CD4-positive, alpha-beta T cell treated with Interferon alpha-2 for 1 hour (primary cell): ENCODE measurements at regions not wholly inside any gene's neighbourhood (a gene's known extent, or its start where the extent isn't known, plus 50 kb on each side); places are given as distances from the start of the nearest gene placed in this dataset.
"Not testable (repeated sequence)": the region's sequence is repeated elsewhere in the genome, so short reads cannot be mapped to it uniquely, and the experiment has no call there.

Experiments used
- DNase-seq, 2 donors: peaks; one replicate each; pipeline ENCODE4 v3.0.0-alpha.2; 2020 to 2022

GRCh38 chr13:86426437-86426836 lies 627.2 kb upstream of the SLITRK6 start:
- no peak for DNase-seq

- no peak for DNase-seq
Measured at GRCh38 chr13:86429756-86430155, 630.5 kb upstream of the SLITRK6 start.

- DNase-seq: no peak
Measured at GRCh38 chr13:86438034-86438433, 638.8 kb upstream of the SLITRK6 start.

- DNase-seq: no peak
Measured at GRCh38 chr13:86445206-86445605, 646.0 kb upstream of the SLITRK6 start.

- DNase-seq: no peak
Measured at GRCh38 chr13:86445672-86446071, 646.5 kb upstream of the SLITRK6 start.

GRCh38 chr13:86446311-86446710 lies 647.1 kb upstream of the SLITRK6 start:
- no peak for DNase-seq

GRCh38 chr13:86447479-86447878 lies 648.3 kb upstream of the SLITRK6 start:
- DNase-seq: no peak

- no peak for DNase-seq
Measured at GRCh38 chr13:86462011-86462410, 662.8 kb upstream of the SLITRK6 start.

- no peak for DNase-seq
Measured at GRCh38 chr13:86464193-86464592, 665.0 kb upstream of the SLITRK6 start.

GRCh38 chr13:86474971-86475370 lies 675.8 kb upstream of the SLITRK6 start:
- no peak for DNase-seq

- no peak for DNase-seq
Measured at GRCh38 chr13:86476656-86477055, 677.4 kb upstream of the SLITRK6 start.

- DNase-seq: no peak
Measured at GRCh38 chr13:86486582-86486981, 687.4 kb upstream of the SLITRK6 start.

- DNase-seq: no peak
Measured at GRCh38 chr13:86491121-86491520, 691.9 kb upstream of the SLITRK6 start.

GRCh38 chr13:86501931-86502330 lies 702.7 kb upstream of the SLITRK6 start:
- not testable (repeated sequence) for DNase-seq

GRCh38 chr13:86510792-86511191 lies 711.6 kb upstream of the SLITRK6 start:
- no peak for DNase-seq

GRCh38 chr13:86541461-86541860 lies 742.2 kb upstream of the SLITRK6 start:
- no peak for DNase-seq

GRCh38 chr13:86554066-86554465 lies 754.8 kb upstream of the SLITRK6 start:
- no peak for DNase-seq

- no peak for DNase-seq
Measured at GRCh38 chr13:86559901-86560300, 760.7 kb upstream of the SLITRK6 start.

- no peak for DNase-seq
Measured at GRCh38 chr13:86562866-86563265, 763.6 kb upstream of the SLITRK6 start.

GRCh38 chr13:86563308-86563707 lies 764.1 kb upstream of the SLITRK6 start:
- no peak for DNase-seq

- DNase-seq: no peak
Measured at GRCh38 chr13:86567119-86567518, 767.9 kb upstream of the SLITRK6 start.

- no peak for DNase-seq
Measured at GRCh38 chr13:86569119-86569518, 769.9 kb upstream of the SLITRK6 start.

GRCh38 chr13:86569974-86570373 lies 770.8 kb upstream of the SLITRK6 start:
- DNase-seq: no peak

GRCh38 chr13:86572115-86572514 lies 772.9 kb upstream of the SLITRK6 start:
- no peak for DNase-seq

GRCh38 chr13:86579662-86580061 lies 780.4 kb upstream of the SLITRK6 start:
- DNase-seq: no peak

- no peak for DNase-seq
Measured at GRCh38 chr13:86581706-86582105, 782.5 kb upstream of the SLITRK6 start.
